GDM1 (cell line): ENCODE measurements at regions not wholly inside any gene's neighbourhood (a gene's known extent, or its start where the extent isn't known, plus 50 kb on each side); places are given as distances from the start of the nearest gene placed in this dataset.
A peak's percentile ranks its signal among the peaks of the same experiment; 100 is the strongest.
"Not testable (repeated sequence)": the region's sequence is repeated elsewhere in the genome, so short reads cannot be mapped to it uniquely, and the experiment has no call there.

Source experiments
- DNase-seq: peaks from one replicate; lab custom pipeline; 2025; lab: John Stamatoyannopoulos, UW

DNA sequence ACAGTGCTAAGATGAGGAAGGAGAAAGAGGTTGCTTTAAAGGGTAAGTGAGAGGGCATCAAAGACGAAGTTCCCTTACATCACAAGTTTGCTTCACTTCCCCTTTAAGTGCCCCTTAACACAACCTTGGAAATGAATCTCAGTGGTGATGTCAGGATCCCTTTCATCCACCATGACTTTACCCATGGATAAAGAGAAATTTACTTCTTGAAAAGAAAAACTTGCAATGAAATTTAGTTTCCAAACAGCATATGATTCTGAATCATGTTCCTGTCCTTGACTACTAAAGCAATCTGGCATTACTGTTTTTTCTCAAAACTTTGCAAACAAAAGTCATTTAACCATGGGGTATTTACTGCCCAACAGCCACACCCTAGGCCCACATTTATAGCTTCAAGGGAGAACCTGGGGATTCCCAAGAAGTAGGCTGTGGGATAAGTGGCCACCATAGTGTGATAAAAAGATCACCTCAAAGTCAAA lies 135.9 kb downstream of the ITGB8 start:
- DNase-seq = no peak

DNA sequence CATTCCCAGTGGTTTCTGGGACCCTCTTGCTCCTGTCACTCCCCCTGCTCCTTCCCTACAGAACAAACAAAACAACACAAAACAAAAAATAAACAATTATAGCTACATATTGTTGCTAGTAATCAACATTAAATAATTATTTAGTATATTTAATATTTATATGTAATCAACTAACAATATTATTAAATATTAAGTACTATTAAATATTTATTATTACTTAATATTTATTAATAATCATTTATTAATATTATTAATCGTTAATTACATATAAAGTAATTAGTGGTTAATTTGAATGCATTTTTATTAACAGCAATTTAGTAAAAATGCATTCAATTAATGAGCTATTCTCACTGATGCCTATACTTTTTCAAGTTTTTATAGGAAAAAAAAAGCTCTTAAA lies 139.4 kb downstream of the ITGB8 start:
- DNase-seq = no peak

DNA sequence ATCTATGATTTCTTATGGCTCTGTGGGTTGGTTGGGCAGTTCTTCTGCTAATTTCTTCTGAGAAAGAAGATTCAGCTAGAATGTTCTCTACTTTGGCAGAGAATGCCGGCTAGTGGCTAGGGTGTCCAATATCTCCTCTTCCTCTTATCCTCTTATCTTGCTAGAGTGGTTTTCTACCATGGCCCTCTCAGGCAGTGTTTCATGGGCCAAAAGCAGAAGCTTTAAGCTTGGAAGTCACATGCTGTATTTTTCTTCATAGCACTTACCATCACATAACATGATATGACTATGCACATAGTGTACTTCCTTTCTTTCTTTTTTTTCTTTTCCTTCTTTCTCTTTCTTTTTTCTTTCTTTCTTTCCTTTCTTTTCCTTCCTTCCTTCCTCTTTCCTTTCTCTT lies 140.0 kb downstream of the ITGB8 start:
- peak; percentile 50 for DNase-seq

DNA sequence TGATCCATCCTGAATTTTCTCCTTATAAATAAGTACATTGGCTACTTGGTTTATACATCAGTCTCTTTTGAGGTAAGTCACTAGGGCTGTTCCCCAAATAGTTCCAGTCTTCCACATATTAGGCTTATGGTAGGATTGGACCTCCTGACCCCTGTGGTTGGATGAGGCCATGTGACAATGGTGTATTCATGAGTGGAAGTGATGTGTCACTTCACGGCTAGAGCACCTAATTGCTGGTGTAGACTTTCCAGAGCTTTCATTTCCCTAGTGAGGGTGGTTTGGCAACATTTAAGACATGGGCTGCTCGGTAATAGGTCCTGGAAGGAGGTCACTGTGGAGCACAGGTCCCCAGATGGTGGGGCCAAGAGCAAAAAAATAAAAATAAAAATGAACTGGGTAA lies 141.2 kb upstream of the ABCB5 start:
- no peak for DNase-seq

DNA sequence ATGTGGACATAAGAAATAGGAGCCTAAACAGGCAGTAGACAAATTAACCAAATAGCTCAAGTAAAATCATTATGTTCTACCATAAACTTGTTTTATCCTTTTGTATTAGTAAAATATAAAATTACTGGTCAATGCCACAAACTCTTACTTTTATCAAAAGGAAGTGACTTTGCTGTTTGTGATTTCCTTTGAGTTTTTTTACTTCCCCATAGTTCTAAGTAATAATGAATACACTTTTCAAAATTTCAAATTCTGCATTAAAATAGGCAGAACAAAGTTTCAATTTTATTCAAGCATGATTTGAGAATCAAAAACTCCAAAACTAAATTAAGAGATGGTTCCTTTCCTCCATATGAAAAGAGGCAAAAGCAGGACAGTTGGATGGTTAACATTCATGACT lies 139.7 kb upstream of the ABCB5 start:
- no peak for DNase-seq

DNA sequence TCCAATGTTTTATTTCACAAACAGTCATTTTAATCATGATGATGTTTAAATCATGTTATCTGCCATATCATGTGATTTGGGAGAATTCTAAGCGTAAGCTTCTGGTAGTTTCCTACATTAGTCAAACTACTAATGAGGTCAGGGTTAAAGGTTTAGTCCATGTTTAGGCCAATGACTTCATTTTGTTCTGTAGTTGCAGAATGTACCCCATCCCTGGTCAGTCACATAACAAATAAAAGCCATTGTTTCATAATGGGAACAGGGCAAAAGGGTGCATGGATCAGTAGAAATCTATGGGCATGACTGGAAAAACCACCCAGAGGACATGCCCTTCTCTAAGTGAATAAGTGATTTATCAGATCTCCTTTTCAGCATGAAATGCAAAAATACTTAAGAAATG lies 138.4 kb upstream of the ABCB5 start:
- no peak for DNase-seq

DNA sequence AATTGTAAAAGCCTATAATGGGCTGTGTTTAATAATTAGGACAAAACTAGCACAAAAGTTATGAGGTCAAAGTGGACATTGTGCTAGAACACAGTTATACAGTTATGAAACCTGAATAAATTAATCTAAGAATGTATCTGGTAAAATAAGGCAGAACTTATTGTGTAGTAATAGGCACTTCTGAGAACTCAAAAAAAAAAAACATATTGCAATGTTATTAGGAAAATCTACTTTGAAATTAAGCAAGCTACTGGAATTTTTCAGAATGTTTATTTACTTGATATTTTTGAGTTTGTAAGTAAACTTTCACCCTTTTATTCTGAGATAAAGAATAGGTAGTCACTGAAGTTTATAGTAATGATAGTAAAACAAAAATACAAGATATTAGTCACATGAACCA lies 135.8 kb upstream of the ABCB5 start:
- DNase-seq = no peak

DNA sequence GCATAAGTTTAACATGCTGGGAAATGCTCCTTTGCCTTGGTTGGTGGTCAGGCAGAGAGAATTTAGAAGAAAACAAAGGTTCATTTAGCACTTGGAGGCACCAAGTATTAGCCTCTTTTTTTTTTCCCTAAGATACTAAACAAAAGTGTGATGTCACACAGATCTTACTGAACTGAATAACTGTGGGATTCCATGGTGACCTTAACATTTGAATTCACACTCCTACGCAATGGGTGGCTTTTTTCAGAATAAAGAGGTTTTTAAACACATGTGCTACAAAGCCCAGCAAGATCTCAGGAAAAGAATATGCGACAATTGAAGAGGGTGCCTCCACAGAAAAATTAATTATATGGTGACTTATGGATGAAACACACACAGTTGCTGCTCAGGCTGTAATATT lies 133.4 kb upstream of the ABCB5 start:
- DNase-seq = no peak

DNA sequence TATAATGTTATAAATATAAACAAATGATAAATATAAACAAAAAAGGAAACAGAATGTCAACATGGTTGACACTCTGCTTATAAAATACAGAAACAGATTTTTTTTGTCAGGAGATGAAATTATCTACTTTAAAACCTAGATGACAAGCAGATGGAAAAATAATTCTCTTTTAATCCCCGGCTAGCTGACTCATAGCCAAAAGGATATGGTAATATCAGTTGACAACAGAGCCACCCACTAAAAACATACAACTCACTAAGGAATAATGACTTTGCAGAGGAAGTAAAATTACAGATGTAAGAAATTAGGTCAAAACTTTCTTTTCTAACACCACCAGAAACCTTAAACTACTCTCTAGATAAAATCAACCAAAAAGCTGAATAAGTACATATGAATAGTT lies 131.1 kb upstream of the ABCB5 start:
- no peak for DNase-seq

DNA sequence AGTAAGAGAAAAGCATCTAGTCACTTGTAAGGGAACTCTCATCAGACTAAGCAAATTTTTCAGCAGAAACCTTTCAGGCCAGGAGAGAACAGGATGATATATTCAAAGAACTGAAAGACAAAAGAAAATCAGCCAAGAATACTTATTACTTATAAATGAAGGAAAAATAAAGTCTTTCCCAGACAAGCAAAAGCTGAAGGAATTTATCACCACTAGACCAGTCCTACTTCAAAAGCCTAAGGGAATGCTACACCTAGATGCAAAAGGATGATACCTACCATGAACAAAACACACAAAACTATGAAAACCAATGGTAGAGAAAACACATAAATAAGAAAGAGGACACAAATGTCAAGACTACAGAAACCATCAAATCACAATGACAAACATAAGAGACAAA lies 126.6 kb upstream of the ABCB5 start:
- DNase-seq = no peak

DNA sequence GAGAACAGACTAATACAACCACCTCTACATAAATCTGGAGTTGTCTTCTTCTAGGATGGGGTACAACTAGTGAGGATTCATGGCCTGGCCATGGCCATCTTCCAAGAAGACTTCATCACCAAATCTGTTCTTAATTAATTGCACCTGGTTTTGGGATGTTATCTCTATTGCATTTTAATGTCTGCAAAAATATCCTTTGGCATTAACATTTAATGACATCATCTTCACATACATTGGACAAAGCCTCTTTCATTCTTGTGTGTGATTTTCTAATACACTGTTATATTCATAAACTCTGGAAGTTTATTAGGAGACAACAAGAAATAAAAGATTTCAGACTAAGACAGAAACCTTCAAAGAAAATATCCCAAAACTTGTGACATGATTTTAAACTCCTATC lies 124.2 kb upstream of the ABCB5 start:
- no peak for DNase-seq

DNA sequence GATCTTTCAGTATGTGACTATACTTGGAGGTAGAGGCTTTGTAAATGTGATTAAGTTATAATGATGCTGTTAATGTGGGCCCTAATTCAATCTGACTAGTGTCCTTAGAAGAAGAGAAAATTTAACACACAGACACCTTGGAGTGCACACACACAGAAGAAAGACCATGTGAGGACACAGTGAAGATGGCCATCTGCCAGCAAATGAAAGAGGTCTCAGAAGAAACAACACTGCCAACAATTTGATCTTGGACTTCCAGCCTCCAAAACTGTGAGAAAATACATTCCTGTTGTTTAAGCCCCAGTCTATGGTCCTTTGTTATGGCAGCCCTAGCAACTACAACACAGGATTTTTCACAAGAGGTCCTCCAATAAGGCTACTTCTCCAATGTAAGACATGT lies 120.9 kb upstream of the ABCB5 start:
- no peak for DNase-seq

DNA sequence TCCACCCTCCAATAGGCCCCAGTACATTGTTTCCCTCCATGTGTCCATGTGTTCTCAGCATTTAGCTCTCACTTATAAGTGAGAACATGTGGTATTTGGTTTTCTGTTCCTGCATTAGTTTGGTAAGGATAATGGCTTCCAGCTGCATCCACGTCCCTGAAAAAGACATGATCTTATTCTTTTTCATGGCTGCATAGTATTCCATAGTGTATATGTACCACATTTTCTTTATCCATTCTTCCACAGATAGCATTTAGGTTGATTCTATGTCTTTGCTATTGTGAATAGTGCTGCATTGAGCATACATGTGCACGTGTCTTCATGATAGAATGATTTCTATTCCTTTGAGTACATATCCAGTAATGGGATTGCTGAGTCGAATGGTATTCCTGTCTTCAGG lies 114.0 kb upstream of the ABCB5 start:
- not testable (repeated sequence) for DNase-seq

DNA sequence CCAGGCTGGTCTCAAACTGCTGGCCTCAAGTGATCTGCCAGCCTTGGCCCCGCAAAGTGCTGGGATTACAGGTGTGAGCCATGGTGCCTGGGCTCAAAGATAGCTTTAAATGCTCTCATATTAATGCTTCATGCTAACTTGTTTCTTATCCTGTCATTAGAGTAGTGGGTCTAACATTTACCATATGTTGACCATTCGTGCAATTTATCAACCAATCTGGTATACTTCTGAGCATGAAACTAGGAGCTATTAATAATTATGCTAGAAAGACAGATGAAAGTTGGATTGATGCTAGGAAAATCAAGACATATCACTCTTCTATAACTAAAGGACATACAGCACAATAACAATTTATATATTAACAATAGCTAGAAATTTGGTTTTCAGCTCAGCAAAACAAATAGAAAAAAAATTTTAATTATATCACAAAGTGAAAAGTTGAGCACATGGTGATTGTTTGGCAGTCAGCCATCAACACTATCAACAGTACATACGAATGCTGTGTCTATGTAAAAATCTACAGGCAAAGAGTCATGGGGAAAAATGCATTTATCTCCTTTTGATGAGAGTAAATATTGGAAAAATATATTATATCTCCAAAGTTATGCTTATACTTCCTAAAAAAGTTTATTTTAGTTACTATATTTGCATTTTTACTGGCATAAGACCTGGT lies 112.1 kb upstream of the ABCB5 start:
- no peak for DNase-seq

DNA sequence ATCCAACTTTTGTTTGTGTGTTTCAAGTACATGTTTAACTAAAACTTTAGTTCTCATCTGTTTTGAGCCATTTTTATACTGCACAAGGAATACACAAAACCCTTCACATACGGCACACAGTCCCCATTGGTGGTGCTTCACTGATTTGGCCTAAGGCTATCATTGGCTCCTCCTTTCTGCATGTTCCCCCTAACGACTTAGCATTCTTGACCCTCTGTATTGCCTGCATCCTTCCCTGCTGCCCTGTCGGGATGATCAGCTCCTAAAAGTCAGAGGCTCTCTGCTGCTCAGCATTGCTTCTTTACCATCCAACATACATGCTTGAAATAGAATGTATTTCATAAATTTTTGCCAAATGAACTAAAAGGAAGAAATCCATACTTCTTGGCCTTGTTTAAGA lies 111.4 kb upstream of the ABCB5 start:
- no peak for DNase-seq

DNA sequence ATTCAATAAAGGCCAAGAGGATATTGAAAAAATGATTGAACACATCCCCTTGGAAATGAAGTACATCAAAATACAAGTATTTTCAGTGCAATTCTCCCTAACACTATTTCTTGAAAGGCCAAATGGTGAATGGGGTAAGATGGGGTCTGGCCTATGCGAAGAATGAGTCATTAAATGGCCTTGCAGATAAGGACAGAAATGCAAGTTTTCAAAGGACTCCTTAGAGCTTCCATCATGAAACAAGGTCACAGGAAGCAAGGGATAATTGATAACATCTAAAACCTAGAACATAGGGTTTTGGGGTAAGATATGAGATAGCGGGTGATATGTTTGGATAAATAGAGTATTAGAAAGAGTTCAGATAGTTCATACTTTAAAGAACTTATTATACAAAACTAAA lies 109.3 kb upstream of the ABCB5 start:
- DNase-seq = no peak

DNA sequence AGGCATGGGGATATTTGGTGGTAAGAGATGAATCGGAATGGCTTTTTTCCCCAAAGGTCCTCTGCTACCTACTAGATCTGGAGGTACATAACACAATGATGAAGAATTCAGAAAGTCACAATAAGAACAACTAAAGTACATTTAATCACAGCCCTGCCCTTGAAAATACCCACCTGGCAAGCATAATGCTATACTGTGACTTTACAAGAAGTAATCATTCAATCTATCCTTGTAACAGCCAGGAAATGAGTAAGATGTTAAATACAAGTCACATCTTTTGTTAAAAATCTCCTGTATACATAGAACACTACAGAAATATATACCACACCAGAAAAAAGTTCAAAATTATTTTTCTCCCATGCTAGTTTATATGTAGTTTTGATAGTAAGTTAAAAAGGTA lies 108.3 kb upstream of the ABCB5 start:
- no peak for DNase-seq

DNA sequence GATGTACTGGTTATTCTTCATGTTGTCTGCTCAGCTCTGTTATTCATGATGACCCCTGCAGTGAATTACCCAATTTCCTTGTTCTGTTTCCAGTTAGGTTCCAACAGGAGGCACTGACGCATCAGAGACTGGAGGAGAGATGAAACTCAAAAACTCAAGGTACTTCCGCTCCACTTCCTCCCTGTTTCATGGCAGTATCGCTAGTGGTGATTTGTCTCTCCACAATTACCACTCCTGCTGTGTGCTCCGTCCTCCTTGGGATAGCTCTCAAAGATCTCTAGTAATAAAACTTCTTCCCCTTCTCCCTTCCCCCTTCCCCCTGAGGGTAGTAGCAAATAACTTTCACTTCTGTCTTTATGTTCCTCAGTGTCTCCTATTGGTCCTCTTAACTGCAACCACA lies 107.4 kb upstream of the ABCB5 start:
- no peak for DNase-seq

DNA sequence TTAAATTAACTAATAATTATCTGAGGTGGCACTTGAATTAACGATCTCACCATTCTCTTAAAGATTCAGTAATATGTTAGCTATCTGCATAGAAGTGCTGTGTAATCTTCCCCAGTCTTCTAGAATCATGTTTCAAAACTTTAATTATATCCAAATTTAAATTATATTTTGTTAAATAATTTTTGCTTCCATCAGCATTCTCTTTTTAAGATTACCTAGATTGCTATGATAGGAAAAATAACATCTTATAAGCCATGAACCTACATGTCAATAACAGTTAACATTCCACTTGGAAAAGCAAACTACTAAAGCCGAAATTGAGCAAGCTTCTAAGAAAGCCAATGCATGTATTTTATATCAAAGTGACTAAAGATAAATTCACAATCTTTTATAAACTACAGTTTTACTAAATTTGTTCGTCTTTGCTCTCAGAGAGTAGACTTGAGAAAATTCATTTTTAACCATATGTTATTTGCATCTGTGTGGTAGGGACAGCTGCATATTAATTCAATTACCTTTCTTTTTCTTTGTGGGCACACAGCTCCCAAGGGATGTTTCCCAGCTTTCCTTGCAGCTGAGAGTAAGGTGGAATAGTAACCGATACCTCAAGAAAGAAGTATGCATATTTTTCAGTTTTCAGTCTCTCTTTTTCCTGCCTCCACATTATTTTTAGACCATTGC lies 105.4 kb upstream of the ABCB5 start:
- DNase-seq = no peak

DNA sequence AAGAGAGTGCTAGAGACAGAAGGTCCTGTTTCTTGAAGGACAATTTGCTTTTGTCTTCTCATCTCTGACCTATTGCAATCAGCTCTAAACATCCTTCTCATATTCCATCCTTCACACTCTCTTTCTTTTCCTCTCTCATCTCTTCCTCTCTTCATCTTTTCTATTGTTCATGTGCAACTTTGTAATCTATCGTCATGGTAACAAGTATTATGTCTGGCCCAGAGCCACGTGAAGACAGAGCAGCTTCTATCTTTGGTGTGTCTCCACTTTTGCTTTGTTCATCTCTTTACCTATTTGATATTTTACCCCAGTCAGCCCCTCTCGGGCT lies 104.9 kb upstream of the ABCB5 start:
- no peak for DNase-seq

DNA sequence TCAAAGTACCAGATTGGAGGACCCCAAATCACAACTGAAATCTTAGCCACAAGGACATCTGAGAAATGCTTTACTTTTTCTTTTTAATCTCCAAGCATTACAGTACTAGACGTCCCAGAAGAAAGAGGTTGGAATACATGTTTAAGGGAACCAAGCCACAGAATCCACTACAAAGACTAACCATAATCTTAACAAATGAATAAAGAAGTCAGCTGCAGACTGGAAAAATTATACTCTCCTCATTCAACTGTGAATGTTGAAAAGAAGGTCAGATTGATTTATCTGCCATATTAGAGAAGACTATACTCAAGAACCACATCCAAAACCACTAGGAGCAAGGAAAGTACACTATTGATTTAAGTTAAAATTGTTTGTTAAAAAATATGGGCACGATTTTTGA lies 102.1 kb upstream of the ABCB5 start:
- no peak for DNase-seq

DNA sequence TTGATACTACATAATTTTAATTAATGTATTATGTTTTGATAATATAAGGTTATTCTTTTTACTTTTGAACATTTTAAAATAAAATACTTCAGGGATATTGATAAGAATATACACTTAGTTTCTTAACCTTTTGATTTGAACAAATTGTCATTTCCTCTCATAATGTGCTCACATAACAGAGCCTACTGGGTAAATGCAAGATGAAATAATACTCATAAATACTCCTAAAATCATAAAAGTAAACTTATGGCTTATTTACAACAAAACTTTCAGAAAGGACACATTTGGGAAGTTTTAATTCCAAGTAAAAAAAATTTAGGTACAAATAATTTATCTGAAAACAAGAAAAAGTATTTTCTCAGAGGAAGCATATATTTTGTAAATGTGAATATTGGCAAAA lies 101.6 kb upstream of the ABCB5 start:
- DNase-seq = no peak

DNA sequence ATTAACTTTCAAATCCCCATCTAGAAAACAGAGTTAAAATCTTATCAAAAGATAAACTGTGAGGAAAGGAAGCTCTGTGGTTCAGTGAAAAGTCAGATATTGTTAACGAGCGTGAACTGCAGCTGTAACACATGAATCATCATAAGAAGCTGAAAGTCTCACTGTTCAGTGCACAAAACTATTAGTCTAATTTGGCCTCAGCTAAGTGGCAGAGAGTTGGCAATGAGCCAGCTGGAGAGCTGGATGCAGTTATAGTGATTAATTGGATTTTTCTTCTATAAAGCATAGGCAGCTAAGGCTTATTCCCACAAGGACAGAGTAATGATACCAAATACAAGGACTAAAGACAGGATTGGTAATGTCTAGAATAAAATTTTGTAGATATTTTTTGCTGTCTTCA lies 101.1 kb upstream of the ABCB5 start:
- no peak for DNase-seq

DNA sequence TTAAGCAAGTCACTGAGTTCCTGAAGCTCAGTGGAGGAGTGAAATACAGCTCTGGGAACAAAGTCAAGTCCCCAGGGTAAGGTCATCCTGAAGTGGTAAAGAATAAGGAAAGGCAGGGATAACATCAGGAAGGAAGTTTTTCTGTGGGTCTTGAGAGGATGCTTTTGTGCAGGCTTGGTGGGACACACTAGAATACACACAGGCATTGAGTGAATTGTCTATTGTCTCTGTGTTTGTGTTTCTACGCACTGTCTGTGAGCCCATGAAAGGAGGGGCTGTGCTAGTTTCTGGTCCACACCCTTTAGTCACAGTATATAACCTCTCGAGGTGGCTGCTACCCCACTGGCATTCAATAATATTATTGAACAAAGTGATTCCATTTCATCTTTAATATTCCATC lies 95.8 kb upstream of the ABCB5 start:
- DNase-seq = no peak
